ENCODE measurements at regions not wholly inside any gene's neighbourhood (a gene's known extent, or its start where the extent isn't known, plus 50 kb on each side); places are given as distances from the start of the nearest gene placed in this dataset.
A peak's percentile ranks its signal among the peaks of the same experiment; 100 is the strongest.

DNA sequence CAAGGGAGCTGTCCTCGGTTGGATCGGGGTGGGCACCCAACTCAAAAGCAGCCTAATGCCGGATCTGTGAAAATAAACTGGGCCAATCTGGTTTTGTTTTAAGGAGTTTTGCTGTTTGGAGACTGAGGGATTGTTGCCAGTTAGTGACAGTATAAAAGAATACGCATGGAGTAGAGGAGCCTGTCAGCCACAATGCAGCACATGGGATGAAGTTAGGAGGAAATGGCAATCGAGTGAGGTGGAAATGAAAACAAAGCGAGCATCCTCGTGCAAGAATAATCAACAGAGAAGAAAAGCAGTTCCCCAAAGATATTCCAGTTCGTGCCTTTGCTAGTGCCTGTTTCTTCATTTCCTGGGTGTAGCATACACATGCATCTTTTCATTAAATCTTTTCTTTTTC lies 108.4 kb upstream of the RORA start:
- no peak overlapping the region for H3K4me2 ChIP-seq (ENCODE audit: control insufficient read depth, insufficient read depth)
- H3K9ac ChIP-seq (ENCODE audit: control insufficient read depth, insufficient read depth, low read length): no peak overlapping the region
- intact Hi-C loops (cut with micrococcal nuclease; ENCODE audit: unreplicated experiment): no loop called here
- FAIRE-seq (no peak), ATAC-seq (no peak), DNase-seq (ENCODE audit: low read depth, low spot score) (no peak)
- no peak overlapping the region for H3K4me3 ChIP-seq
- ChIA-PET POLR2A (no interaction called here), RAD21 (ENCODE audit: unreplicated experiment) (no interaction called here), CTCF (no interaction called here), SMC1A (ENCODE audit: uncharacterized antibody, unreplicated experiment) (no interaction called here)
- no peaks in the 10 kb centered on the region for H3K9me3 ChIP-seq (replicated peaks; ENCODE audit: control insufficient read depth, insufficient read depth, low read length)
- H3K36me3 ChIP-seq (ENCODE audit: control insufficient read depth in 2 of 2, insufficient read depth in 2 of 2, low read length in 1 of 2): no peaks in the 10 kb centered on the region
- no peak overlapping the region for H3K27ac ChIP-seq (ENCODE audit: control insufficient read depth, insufficient read depth)
- no peaks in the 10 kb centered on the region for H3K27me3 ChIP-seq (replicated peaks in 1 of 2; ENCODE audit: control insufficient read depth in 2 of 2, insufficient read depth in 2 of 2, low read length in 1 of 2)
- H3K4me1 ChIP-seq (ENCODE audit: control insufficient read depth, insufficient read depth, low read length): no peaks in the 10 kb centered on the region
- no peaks in the 10 kb centered on the region for H4K20me1 ChIP-seq (ENCODE audit: control insufficient read depth, insufficient read depth)
- no TSS peak for BruUV-seq (replicated peaks)
- H3K79me2 ChIP-seq (ENCODE audit: control insufficient read depth, insufficient read depth, low read length): no peaks in the 10 kb centered on the region
- in situ Hi-C loops (cut with MboI): no loop called here
- 38% methylated on average over 8 of the region's 8 CpGs for whole genome bisulfite sequencing (ENCODE audit: insufficient coverage, insufficient replicate concordance, low lambda C conversion rate, missing lambda C conversion rate)
- H2AFZ ChIP-seq (ENCODE audit: control insufficient read depth, low read depth, low read length): no peak overlapping the region
- TF ChIP-seq TBL1XR1 (IDR thresholded peaks at IDR 0.05; ENCODE audit: low read depth, low read length) (no peak), POLR2AphosphoS2 (IDR thresholded peaks at IDR 0.05; ENCODE audit: low read depth, low read length) (no peak), CHD2 (IDR thresholded peaks at IDR 0.05; ENCODE audit: borderline replicate concordance, low read depth, low read length) (no peak)

DNA sequence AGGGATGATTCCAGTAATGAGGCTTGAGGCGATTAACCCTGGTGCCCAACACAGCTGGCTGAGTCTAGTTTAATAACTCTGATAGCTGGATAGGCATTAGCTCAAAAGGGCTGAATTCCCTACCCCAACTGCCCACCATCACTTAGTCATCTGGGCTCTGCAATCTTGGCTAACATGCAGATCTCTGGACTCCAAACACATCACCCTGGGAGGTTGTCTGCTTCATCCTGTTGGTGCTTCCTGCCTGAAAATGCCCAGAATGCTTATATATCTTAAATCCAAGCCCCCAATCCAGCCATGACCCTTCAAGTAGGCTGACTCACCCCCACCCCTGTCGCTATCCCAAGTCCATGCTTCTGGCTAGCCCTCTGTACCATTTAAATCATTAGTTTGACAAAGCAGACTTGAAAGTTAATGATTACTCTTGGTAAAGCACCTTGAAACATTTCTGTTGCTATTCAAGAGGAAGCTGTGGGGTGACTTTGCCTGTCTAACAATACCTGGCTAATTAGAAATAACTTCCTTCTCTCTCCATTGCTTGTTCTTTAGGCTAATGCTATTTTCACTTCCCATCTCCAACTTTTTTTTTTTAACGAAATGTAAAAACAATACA lies 107.0 kb upstream of the RORA start:
- Histone ChIP-seq H3K9me3 (replicated peaks; ENCODE audit: control insufficient read depth, insufficient read depth, low read length) (no peaks in the 10 kb centered on the region), H3K27ac (ENCODE audit: control insufficient read depth, insufficient read depth) (no peak overlapping the region), H3K9ac (ENCODE audit: control insufficient read depth, insufficient read depth, low read length) (no peak overlapping the region), H2AFZ (ENCODE audit: control insufficient read depth, low read depth, low read length) (no peak overlapping the region), H3K27me3 (replicated peaks in 1 of 2; ENCODE audit: control insufficient read depth in 2 of 2, insufficient read depth in 2 of 2, low read length in 1 of 2) (no peaks in the 10 kb centered on the region), H3K4me3 (no peak overlapping the region), H4K20me1 (ENCODE audit: control insufficient read depth, insufficient read depth) (no peaks in the 10 kb centered on the region), H3K36me3 (ENCODE audit: control insufficient read depth in 2 of 2, insufficient read depth in 2 of 2, low read length in 1 of 2) (no peaks in the 10 kb centered on the region), H3K4me1 (ENCODE audit: control insufficient read depth, insufficient read depth, low read length) (no peaks in the 10 kb centered on the region), H3K4me2 (ENCODE audit: control insufficient read depth, insufficient read depth) (no peak overlapping the region), H3K79me2 (ENCODE audit: control insufficient read depth, insufficient read depth, low read length) (no peaks in the 10 kb centered on the region)
- WGBS (ENCODE audit: insufficient coverage, insufficient replicate concordance, low lambda C conversion rate, missing lambda C conversion rate): 11% methylated on average over 3 of the region's 3 CpGs
- peak; percentile 11 for DNase-seq (ENCODE audit: low read depth, low spot score)
- peak; percentile 58 for ATAC-seq
- FAIRE-seq: no peak
- ChIA-PET SMC1A (ENCODE audit: uncharacterized antibody, unreplicated experiment) (no interaction called here), POLR2A (interaction anchor here (0.6 kb wide), 1 partner anchor 109 kb away, joined by 3 read pairs; no protein-coding TSS in a partner anchor), CTCF (no interaction called here), RAD21 (ENCODE audit: unreplicated experiment) (no interaction called here)
- no TSS peak for BruUV-seq (replicated peaks)
- intact Hi-C loops (cut with micrococcal nuclease; ENCODE audit: unreplicated experiment) (no loop called here), in situ Hi-C loops (cut with MboI) (no loop called here)
- TF ChIP-seq GABPA (IDR thresholded peaks at IDR 0.05; ENCODE audit: low read depth) (no peak), ZSCAN29 (IDR thresholded peaks at IDR 0.05) (no peak), MTA2 (IDR thresholded peaks at IDR 0.05; ENCODE audit: low read depth) (peak; percentile 72), CREB1 (IDR thresholded peaks at IDR 0.05; ENCODE audit: low read depth) (no peak), POLR2A (IDR thresholded peaks at IDR 0.05; ENCODE audit: low read depth, low read length) (no peak), EP300 (IDR thresholded peaks at IDR 0.05; ENCODE audit: borderline replicate concordance in 1 of 2, control insufficient read depth in 1 of 2, low read depth in 2 of 2, low read length in 2 of 2) (no peak), IKZF1 (conservative IDR thresholded peaks at IDR 0.05) (0 out of 2 replicates have a peak, but pooled peaks have one; percentile 13), IKZF2 (IDR thresholded peaks at IDR 0.05) (peak; percentile 8 to 18; a peak in 1 of 4 replicates)
- TF ChIP-seq, protein P1, sequence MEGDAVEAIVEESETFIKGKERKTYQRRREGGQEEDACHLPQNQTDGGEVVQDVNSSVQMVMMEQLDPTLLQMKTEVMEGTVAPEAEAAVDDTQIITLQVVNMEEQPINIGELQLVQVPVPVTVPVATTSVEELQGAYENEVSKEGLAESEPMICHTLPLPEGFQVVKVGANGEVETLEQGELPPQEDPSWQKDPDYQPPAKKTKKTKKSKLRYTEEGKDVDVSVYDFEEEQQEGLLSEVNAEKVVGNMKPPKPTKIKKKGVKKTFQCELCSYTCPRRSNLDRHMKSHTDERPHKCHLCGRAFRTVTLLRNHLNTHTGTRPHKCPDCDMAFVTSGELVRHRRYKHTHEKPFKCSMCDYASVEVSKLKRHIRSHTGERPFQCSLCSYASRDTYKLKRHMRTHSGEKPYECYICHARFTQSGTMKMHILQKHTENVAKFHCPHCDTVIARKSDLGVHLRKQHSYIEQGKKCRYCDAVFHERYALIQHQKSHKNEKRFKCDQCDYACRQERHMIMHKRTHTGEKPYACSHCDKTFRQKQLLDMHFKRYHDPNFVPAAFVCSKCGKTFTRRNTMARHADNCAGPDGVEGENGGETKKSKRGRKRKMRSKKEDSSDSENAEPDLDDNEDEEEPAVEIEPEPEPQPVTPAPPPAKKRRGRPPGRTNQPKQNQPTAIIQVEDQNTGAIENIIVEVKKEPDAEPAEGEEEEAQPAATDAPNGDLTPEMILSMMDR (IDR thresholded peaks at IDR 0.05 in 2 of 3, conservative IDR thresholded peaks at IDR 0.05 in 1 of 3; ENCODE audit: control insufficient read depth in 2 of 3, extremely low read depth in 1 of 3, insufficient read depth in 1 of 3, low read depth in 3 of 3, low read length in 3 of 3): no peak
